Retinal pigment epithelial cell (primary cell): ENCODE measurements at regions not wholly inside any gene's neighbourhood (a gene's known extent, or its start where the extent isn't known, plus 50 kb on each side); places are given as distances from the start of the nearest gene placed in this dataset.

Experiments
- DNase-seq: peaks from one replicate; pipeline ENCODE4 v3.0.0-alpha.2; 2010; ENCODE audit warnings: low read depth
- H3K4me3 ChIP-seq: 2 replicates; pipeline ENCODE4 v1.5.1; 2011; ENCODE audit warnings: mild to moderate bottlenecking, low read length, control low read depth, moderate library complexity
- CTCF ChIP-seq: conservative IDR thresholded peaks from 2 replicates; pipeline ENCODE4 v1.5.1; 2011; ENCODE audit warnings: low read depth, low read length, control low read depth, inconsistent platforms

- DNase-seq, result no peak
- TF ChIP-seq CTCF, result no peak
- H3K4me3 ChIP-seq, result no peak overlapping the region
Measured at GRCh38 chr12:19841451-19841850, 402.2 kb downstream of the AEBP2 start.

GRCh38 chr12:19842116-19842515 is 402.8 kb downstream of the AEBP2 start:
- no peak for DNase-seq
- no peak overlapping the region for H3K4me3 ChIP-seq
- TF ChIP-seq CTCF, result no peak

GRCh38 chr12:19844224-19844623 is 404.9 kb downstream of the AEBP2 start:
- DNase-seq, result no peak
- H3K4me3 ChIP-seq, result no peak overlapping the region
- no peak for TF ChIP-seq CTCF

GRCh38 chr12:19846574-19846973 is 407.3 kb downstream of the AEBP2 start:
- DNase-seq, result no peak
- no peak overlapping the region for H3K4me3 ChIP-seq
- TF ChIP-seq CTCF, result no peak

- no peak for TF ChIP-seq CTCF
Measured at GRCh38 chr12:19847294-19848059, 408.2 kb downstream of the AEBP2 start.

GRCh38 chr12:19848421-19848820 is 409.1 kb downstream of the AEBP2 start:
- DNase-seq, result no peak
- no peak for TF ChIP-seq CTCF
- H3K4me3 ChIP-seq, result no peak overlapping the region

More at GRCh38 chr12:19847294-19848059, 408.2 kb downstream of the AEBP2 start:
- DNase-seq, result peak; percentile 66
- no peak overlapping the region for H3K4me3 ChIP-seq

- no peak overlapping the region for H3K4me3 ChIP-seq
- DNase-seq, result no peak
- TF ChIP-seq CTCF, result no peak
Measured at GRCh38 chr12:19849208-19849607, 409.9 kb downstream of the AEBP2 start.
